SK-N-SH treated with all-trans-retinoic acid at 6 μM for 48 hours (cell line): ENCODE measurements at regions not wholly inside any gene's neighbourhood (a gene's known extent, or its start where the extent isn't known, plus 50 kb on each side); places are given as distances from the start of the nearest gene placed in this dataset.

Source experiments
- ATAC-seq: fragments of 200-7000 bp; cut with Tn5 transposase; 3 replicates; pipeline ENCODE4 v1.9.1; 2020; ENCODE audit warnings: mild to moderate bottlenecking, moderate library complexity
- CSDC2 ChIP-seq: fragments of 250-450 bp; sonication (Bioruptor Pico); IDR thresholded peaks from 2 replicates; pipeline ENCODE4 v1.5.0; 2020; ENCODE audit warnings: mild to moderate bottlenecking, moderate library complexity
- ESRRG ChIP-seq: fragments of 250-450 bp; sonication (Bioruptor Pico); IDR thresholded peaks from 2 replicates; pipeline ENCODE4 v1.6.1; 2021; ENCODE audit warnings: mild to moderate bottlenecking
- GLIS3 ChIP-seq: fragments of 250-450 bp; sonication (Bioruptor Pico); IDR thresholded peaks from 2 replicates; pipeline ENCODE4 v1.5.0; 2020; ENCODE audit warnings: mild to moderate bottlenecking, moderate library complexity
- ISL1 ChIP-seq: fragments of 250-450 bp; sonication (Bioruptor Pico); IDR thresholded peaks from 2 replicates; pipeline ENCODE4 v2.1.2; 2022; ENCODE audit warnings: mild to moderate bottlenecking, moderate library complexity
- OSR1 ChIP-seq: fragments of 250-450 bp; sonication (Bioruptor Pico); IDR thresholded peaks from 2 replicates; pipeline ENCODE4 v1.8.0; 2022; ENCODE audit warnings: moderate library complexity, mild to moderate bottlenecking, inconsistent platforms
- POU6F1 ChIP-seq: fragments of 250-450 bp; sonication (Bioruptor Pico); IDR thresholded peaks from 2 replicates; pipeline ENCODE4 v1.8.0; 2021; ENCODE audit warnings: low read depth, mild to moderate bottlenecking, moderate library complexity, borderline replicate concordance
- PPARA ChIP-seq: fragments of 250-450 bp; sonication (Bioruptor Pico); IDR thresholded peaks from 2 replicates; pipeline ENCODE4 v1.5.0; 2020; ENCODE audit warnings: mild to moderate bottlenecking, borderline replicate concordance
- RARB ChIP-seq: fragments of 250-450 bp; sonication (Bioruptor Pico); IDR thresholded peaks from 2 replicates; pipeline ENCODE4 v1.8.0; 2021; ENCODE audit warnings: mild to moderate bottlenecking, moderate library complexity
- SNAI2 ChIP-seq: fragments of 250-450 bp; sonication (Bioruptor Pico); IDR thresholded peaks from 2 replicates; pipeline ENCODE4 v1.5.0; 2020; ENCODE audit warnings: mild to moderate bottlenecking, moderate library complexity
- TCF4 ChIP-seq: fragments of 250-450 bp; sonication (Bioruptor Pico); IDR thresholded peaks from 2 replicates; pipeline ENCODE4 v1.8.0; 2021; ENCODE audit warnings: mild to moderate bottlenecking, moderate library complexity, borderline replicate concordance
- TOX ChIP-seq: fragments of 250-450 bp; sonication (Bioruptor Pico); IDR thresholded peaks from 2 replicates; pipeline ENCODE4 v1.8.0; 2021; ENCODE audit warnings: mild to moderate bottlenecking, moderate library complexity, borderline replicate concordance
- ZC3H10 ChIP-seq: fragments of 250-450 bp; sonication (Bioruptor Pico); IDR thresholded peaks from 2 replicates; pipeline ENCODE4 v1.5.1; 2021; ENCODE audit warnings: mild to moderate bottlenecking, moderate library complexity
- ZFP3 ChIP-seq: fragments of 250-450 bp; sonication (Bioruptor Pico); IDR thresholded peaks from 2 replicates; pipeline ENCODE4 v1.5.0; 2020; ENCODE audit warnings: mild to moderate bottlenecking, moderate library complexity
- ZFP30 ChIP-seq: fragments of 450-650 bp; formaldehyde crosslinking; IDR thresholded peaks from 2 replicates; pipeline ENCODE4 v1.5.0; 2022; ENCODE audit warnings: mild to moderate bottlenecking, moderate library complexity
- ZNF565 ChIP-seq: fragments of 450-650 bp; formaldehyde crosslinking; conservative IDR thresholded peaks from 2 replicates; pipeline ENCODE4 v1.5.0; 2020; ENCODE audit warnings: low read depth, mild to moderate bottlenecking, moderate library complexity
- ZNF70 ChIP-seq: fragments of 450-650 bp; formaldehyde crosslinking; IDR thresholded peaks from 2 replicates; pipeline ENCODE4 v1.5.0; 2020; ENCODE audit warnings: mild to moderate bottlenecking, moderate library complexity
- ZNF8 ChIP-seq: fragments of 450-650 bp; formaldehyde crosslinking; IDR thresholded peaks from 2 replicates; pipeline ENCODE4 v1.5.0; 2020; ENCODE audit warnings: mild to moderate bottlenecking, moderate library complexity
- TF ChIP-seq, protein P1 (sequence below): fragments of 250-450 bp; sonication (Bioruptor Pico); IDR thresholded peaks from 2 replicates; pipeline ENCODE4 v1.8.0; 2020; ENCODE audit warnings: mild to moderate bottlenecking, moderate library complexity, borderline replicate concordance
- TF ChIP-seq, protein P2 (sequence below): fragments of 250-450 bp; sonication (Bioruptor Pico); IDR thresholded peaks from 2 replicates; pipeline ENCODE4 v1.5.1; 2020; ENCODE audit warnings: low read depth, mild to moderate bottlenecking, moderate library complexity
- TF ChIP-seq, protein P3 (sequence below): fragments of 250-450 bp; sonication (Bioruptor Pico); IDR thresholded peaks from 2 replicates; pipeline ENCODE4 v1.5.0; 2020; ENCODE audit warnings: mild to moderate bottlenecking, moderate library complexity

GRCh38 chr4:12172198-12172973 lies 743.7 kb upstream of the HS3ST1 start:
- no peak for ATAC-seq
- TF ChIP-seq ZNF565 (CRISPR knock-in tag): no peak
- TF ChIP-seq ZNF70: no peak

GRCh38 chr4:12170308-12170707 lies 741.6 kb upstream of the HS3ST1 start:
- TF ChIP-seq GLIS3 (CRISPR knock-in tag) (no peak), CSDC2 (CRISPR knock-in tag) (no peak), ZNF8 (no peak), PPARA (CRISPR knock-in tag) (no peak), SNAI2 (CRISPR knock-in tag) (no peak), ISL1 (CRISPR knock-in tag) (no peak), TCF4 (CRISPR knock-in tag) (no peak), POU6F1 (CRISPR knock-in tag) (no peak)
- TF ChIP-seq, protein P1, sequence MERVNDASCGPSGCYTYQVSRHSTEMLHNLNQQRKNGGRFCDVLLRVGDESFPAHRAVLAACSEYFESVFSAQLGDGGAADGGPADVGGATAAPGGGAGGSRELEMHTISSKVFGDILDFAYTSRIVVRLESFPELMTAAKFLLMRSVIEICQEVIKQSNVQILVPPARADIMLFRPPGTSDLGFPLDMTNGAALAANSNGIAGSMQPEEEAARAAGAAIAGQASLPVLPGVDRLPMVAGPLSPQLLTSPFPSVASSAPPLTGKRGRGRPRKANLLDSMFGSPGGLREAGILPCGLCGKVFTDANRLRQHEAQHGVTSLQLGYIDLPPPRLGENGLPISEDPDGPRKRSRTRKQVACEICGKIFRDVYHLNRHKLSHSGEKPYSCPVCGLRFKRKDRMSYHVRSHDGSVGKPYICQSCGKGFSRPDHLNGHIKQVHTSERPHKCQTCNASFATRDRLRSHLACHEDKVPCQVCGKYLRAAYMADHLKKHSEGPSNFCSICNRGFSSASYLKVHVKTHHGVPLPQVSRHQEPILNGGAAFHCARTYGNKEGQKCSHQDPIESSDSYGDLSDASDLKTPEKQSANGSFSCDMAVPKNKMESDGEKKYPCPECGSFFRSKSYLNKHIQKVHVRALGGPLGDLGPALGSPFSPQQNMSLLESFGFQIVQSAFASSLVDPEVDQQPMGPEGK: no peak
- ATAC-seq: no peak

GRCh38 chr4:12165616-12166015 lies 736.9 kb upstream of the HS3ST1 start:
- no peak for TF ChIP-seq ISL1 (CRISPR knock-in tag)
- no peak for TF ChIP-seq ZNF565 (CRISPR knock-in tag)
- TF ChIP-seq ZFP30: no peak
- no peak for TF ChIP-seq ESRRG (CRISPR knock-in tag)
- TF ChIP-seq RARB: no peak
- TF ChIP-seq TOX (CRISPR knock-in tag): no peak
- TF ChIP-seq SNAI2 (CRISPR knock-in tag): no peak
- TF ChIP-seq, protein P2, sequence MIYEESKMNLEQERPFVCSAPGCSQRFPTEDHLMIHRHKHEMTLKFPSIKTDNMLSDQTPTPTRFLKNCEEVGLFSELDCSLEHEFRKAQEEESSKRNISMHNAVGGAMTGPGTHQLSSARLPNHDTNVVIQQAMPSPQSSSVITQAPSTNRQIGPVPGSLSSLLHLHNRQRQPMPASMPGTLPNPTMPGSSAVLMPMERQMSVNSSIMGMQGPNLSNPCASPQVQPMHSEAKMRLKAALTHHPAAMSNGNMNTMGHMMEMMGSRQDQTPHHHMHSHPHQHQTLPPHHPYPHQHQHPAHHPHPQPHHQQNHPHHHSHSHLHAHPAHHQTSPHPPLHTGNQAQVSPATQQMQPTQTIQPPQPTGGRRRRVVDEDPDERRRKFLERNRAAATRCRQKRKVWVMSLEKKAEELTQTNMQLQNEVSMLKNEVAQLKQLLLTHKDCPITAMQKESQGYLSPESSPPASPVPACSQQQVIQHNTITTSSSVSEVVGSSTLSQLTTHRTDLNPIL (CRISPR knock-in tag): no peak
- no peak for TF ChIP-seq POU6F1 (CRISPR knock-in tag)
- TF ChIP-seq, protein P3, sequence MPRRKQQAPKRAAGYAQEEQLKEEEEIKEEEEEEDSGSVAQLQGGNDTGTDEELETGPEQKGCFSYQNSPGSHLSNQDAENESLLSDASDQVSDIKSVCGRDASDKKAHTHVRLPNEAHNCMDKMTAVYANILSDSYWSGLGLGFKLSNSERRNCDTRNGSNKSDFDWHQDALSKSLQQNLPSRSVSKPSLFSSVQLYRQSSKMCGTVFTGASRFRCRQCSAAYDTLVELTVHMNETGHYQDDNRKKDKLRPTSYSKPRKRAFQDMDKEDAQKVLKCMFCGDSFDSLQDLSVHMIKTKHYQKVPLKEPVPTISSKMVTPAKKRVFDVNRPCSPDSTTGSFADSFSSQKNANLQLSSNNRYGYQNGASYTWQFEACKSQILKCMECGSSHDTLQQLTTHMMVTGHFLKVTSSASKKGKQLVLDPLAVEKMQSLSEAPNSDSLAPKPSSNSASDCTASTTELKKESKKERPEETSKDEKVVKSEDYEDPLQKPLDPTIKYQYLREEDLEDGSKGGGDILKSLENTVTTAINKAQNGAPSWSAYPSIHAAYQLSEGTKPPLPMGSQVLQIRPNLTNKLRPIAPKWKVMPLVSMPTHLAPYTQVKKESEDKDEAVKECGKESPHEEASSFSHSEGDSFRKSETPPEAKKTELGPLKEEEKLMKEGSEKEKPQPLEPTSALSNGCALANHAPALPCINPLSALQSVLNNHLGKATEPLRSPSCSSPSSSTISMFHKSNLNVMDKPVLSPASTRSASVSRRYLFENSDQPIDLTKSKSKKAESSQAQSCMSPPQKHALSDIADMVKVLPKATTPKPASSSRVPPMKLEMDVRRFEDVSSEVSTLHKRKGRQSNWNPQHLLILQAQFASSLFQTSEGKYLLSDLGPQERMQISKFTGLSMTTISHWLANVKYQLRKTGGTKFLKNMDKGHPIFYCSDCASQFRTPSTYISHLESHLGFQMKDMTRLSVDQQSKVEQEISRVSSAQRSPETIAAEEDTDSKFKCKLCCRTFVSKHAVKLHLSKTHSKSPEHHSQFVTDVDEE (CRISPR knock-in tag): no peak
- TF ChIP-seq, all 23 proteins: peak for 0
- no peak for ATAC-seq

- no peak for ATAC-seq
- TF ChIP-seq OSR1 (CRISPR knock-in tag) (no peak), TCF4 (CRISPR knock-in tag) (no peak), RARB (no peak), ZFP3 (CRISPR knock-in tag) (no peak), PPARA (CRISPR knock-in tag) (no peak), POU6F1 (CRISPR knock-in tag) (no peak), ZFP30 (no peak), ZC3H10 (CRISPR knock-in tag) (no peak), TOX (CRISPR knock-in tag) (no peak), ISL1 (CRISPR knock-in tag) (no peak)
- TF ChIP-seq, protein P2 (CRISPR knock-in tag): no peak
- TF ChIP-seq, protein P1: no peak
Observed at GRCh38 chr4:12146339-12146738, 717.6 kb upstream of the HS3ST1 start.
